Stimulated activated CD4-positive, alpha-beta T cell treated with anti-CD3 and anti-CD28 coated beads, Interleukin-12 subunit alpha, Interleukin-12 subunit beta, amount 100 ng/mL, for 48 hours (primary cell): ENCODE measurements at regions not wholly inside any gene's neighbourhood (a gene's known extent, or its start where the extent isn't known, plus 50 kb on each side); places are given as distances from the start of the nearest gene placed in this dataset.

ENCODE experiments used
- DNase-seq, 3 donors: peaks; one replicate each; pipeline ENCODE4 v3.0.0-alpha.2; 2020; ENCODE audit warnings: low read depth in 2 of 3, low spot score in 1 of 3

- DNase-seq = no peak
These were observed 486.4 kb downstream of the DSC3 start for GRCh38 chr18:30556112-30556511.

GRCh38 chr18:30545393-30545792, 497.1 kb downstream of the DSC3 start:
- no peak for DNase-seq

- DNase-seq = no peak
These were observed 498.4 kb downstream of the DSC3 start for GRCh38 chr18:30544141-30544540.

- DNase-seq = no peak
These were observed 508.8 kb downstream of the DSC3 start for GRCh38 chr18:30533716-30534115.

GRCh38 chr18:30527917-30528316, 514.6 kb downstream of the DSC3 start:
- DNase-seq = no peak

- DNase-seq = no peak
These were observed 515.3 kb downstream of the DSC3 start for GRCh38 chr18:30527226-30527625.

GRCh38 chr18:30522288-30522929, 520.1 kb downstream of the DSC3 start:
- DNase-seq = no peak

GRCh38 chr18:30514059-30514458, 528.5 kb downstream of the DSC3 start:
- no peak for DNase-seq

GRCh38 chr18:30512872-30513271, 529.7 kb downstream of the DSC3 start:
- DNase-seq = no peak

- no peak for DNase-seq
These were observed 531.7 kb downstream of the DSC3 start for GRCh38 chr18:30510882-30511281.

- DNase-seq = no peak
These were observed 540.9 kb downstream of the DSC3 start for GRCh38 chr18:30501594-30501993.

- DNase-seq = no peak
These were observed 542.1 kb downstream of the DSC3 start for GRCh38 chr18:30500240-30500945.

GRCh38 chr18:30499721-30500120, 542.8 kb downstream of the DSC3 start:
- no peak for DNase-seq

GRCh38 chr18:30492552-30493129, 549.9 kb downstream of the DSC3 start:
- DNase-seq = no peak

GRCh38 chr18:30491815-30492551, 550.6 kb downstream of the DSC3 start:
- no peak for DNase-seq

- no peak for DNase-seq
These were observed 552.5 kb downstream of the DSC3 start for GRCh38 chr18:30489890-30490643.

- DNase-seq = no peak
These were observed 554.6 kb downstream of the DSC3 start for GRCh38 chr18:30487962-30488361.

- no peak for DNase-seq
These were observed 555.7 kb downstream of the DSC3 start for GRCh38 chr18:30486856-30487255.

GRCh38 chr18:30485078-30485477, 557.5 kb downstream of the DSC3 start:
- DNase-seq = no peak

- DNase-seq = no peak
These were observed 560.7 kb downstream of the DSC3 start for GRCh38 chr18:30481871-30482270.

GRCh38 chr18:30469091-30469490, 573.5 kb downstream of the DSC3 start:
- no peak for DNase-seq
